GM12875 (cell line): ENCODE measurements at regions not wholly inside any gene's neighbourhood (a gene's known extent, or its start where the extent isn't known, plus 50 kb on each side); places are given as distances from the start of the nearest gene placed in this dataset.

Source experiments
- H3K4me3 ChIP-seq: one replicate; pipeline ENCODE4 v1.5.1; 2011; ENCODE audit warnings: low read depth, low read length, control low read depth
- CTCF ChIP-seq: IDR thresholded peaks from 2 replicates; pipeline ENCODE4 v1.5.1; 2011; ENCODE audit warnings: low read depth, mild to moderate bottlenecking, control low read depth, inconsistent platforms, low read length, moderate library complexity, borderline replicate concordance; ENCODE audit not compliant: insufficient read depth

DNA sequence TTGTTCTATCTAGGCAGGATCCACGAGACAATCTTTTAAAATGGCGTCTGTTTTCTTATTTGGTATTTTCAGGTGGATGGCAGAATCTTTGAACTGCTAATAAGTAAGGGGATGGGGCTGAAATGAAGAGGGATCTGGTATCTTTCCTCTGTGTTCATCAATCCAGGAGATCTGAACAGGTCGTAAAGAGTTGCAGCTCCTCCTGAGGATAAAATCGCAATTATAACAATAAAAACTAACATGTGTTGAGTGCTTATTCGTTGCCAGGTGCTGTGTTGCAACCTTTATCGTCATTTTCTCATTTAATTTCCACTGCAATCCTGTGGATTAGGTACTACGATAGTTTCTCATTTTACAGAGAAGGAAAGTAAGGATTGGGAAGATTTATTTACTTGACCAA is 134.6 kb upstream of the DPYD start:
- no peak overlapping the region for H3K4me3 ChIP-seq
- TF ChIP-seq CTCF: no peak

DNA sequence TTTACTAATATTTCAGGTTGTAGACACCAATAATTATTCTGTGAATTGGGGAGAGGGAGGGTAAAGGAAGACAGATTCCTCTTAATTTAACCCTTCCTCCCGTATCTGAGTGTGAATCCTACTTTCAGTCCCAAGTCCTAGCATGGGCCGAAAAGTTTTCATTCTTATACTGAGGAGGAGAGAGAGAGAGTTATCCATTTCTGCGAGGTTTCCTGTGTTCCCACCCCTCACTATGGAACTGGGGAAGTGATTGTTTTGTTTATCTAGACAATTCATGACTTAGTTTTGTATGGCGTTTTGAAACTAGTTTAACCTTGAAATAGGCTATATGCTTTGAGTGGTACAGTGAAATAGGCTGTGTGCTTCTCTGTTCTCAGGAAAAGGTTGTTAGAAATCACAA is 134.0 kb upstream of the DPYD start:
- TF ChIP-seq CTCF: no peak
- no peak overlapping the region for H3K4me3 ChIP-seq

GRCh38 chr1:98054367-98054701 is 133.5 kb upstream of the DPYD start:
- H3K4me3 ChIP-seq: peak overlapping the region; percentile 2
- TF ChIP-seq CTCF: no peak

DNA sequence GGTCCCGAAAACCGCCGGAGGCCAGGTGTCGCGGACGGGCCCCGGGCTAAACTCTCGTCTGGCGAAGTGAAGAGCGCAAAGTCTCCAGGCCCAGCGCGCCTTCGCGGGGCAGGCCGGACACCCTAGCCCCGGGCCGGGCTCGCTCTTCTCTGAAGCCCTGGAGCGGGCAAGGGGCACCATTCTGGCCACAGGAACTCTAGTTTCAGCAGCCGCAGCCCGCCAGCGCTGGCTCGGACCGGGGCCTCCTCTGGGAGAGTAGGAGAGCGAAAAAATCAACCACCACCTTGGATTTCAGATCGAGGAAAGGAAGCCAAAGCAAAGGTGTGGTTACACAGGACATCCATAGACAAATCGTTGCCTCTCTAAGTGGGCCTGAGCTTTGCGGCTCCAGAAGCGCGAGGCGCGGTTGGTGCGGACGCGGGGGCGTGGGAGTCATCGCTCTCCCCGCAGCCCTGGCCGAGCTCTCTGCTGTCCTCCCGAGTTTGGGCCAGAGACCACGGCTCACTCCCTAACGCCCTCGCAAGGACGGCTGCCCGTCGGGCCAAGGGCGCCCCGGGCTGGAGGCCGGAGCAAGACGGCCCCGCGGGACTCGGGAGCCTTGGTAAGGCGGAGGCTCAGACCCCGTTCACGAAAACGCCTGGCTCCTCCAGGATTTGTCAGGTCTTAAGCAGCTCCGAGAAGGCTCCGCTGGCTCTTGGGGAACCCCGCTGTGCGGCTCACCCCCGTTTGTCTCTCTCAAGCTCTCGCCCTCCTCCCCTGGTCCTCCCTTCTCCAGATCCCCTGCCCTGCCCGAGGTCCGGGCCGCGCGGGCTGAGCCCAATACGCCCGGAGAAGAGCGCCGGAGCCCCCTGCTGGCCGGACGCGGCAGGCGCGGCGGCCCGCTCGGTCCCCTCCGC is 132.9 kb upstream of the DPYD start:
- peak; percentile 92 for TF ChIP-seq CTCF
- H3K4me3 ChIP-seq: peak overlapping the region; percentile 44

DNA sequence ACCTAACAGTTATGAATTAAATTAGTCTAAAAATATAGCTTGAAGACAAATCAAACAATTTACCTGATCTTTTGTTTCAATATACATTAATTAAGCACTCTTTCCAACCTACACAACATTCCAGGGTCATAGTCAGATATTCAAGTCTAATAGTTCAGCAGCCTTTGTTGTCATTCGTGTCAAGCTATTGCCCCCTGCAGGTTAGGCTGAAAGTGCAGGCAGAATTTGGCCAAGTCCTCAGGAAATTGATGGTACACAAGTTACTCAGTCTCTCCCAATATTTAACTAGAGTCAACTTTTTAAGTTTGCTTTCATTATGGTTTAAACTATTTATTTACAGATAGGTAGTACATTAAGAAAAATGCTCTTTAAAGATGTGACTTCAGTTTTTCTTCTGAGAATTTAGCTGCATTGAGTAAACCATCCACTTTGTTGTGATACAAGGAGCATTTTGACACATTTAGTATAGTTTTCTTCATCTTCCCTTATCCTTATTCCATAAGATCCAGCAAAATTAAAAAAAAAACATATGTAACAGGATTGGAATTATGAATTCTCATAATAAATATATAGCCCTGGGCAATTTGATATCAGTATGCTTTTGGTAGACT is 130.3 kb upstream of the DPYD start:
- peak; percentile 79 for TF ChIP-seq CTCF
- H3K4me3 ChIP-seq: no peak overlapping the region

GRCh38 chr1:98049370-98050135 is 128.7 kb upstream of the DPYD start:
- H3K4me3 ChIP-seq: no peak overlapping the region
- TF ChIP-seq CTCF: no peak
